WTC11 (cell line): ENCODE measurements at regions not wholly inside any gene's neighbourhood (a gene's known extent, or its start where the extent isn't known, plus 50 kb on each side); places are given as distances from the start of the nearest gene placed in this dataset.

Source experiments
- ATAC-seq: fragments of 200-7000 bp; cut with Tn5 transposase; 2 replicates; pipeline ENCODE4 v1.10.0; 2021; ENCODE audit warnings: mild to moderate bottlenecking, moderate library complexity
- CTCF ChIA-PET: fragments of 300-600 bp; sonication (Branson Sonifier 250); formaldehyde crosslinking; loops from one replicate; lab custom pipeline; 2021; ENCODE audit warnings: antibody characterized with exemption; lab: Charles Lee
- POLR2A ChIA-PET: fragments of 350-600 bp; sonication (Branson Sonifier 250); formaldehyde crosslinking; loops from one replicate; lab custom pipeline; 2021; ENCODE audit warnings: antibody characterized with exemption; lab: Charles Lee
- DNase-seq: peaks from one replicate; pipeline ENCODE4 v3.0.0; 2021; ENCODE audit warnings: low spot score
- H3K27ac Mint-ChIP-seq: 2 replicates; pipeline ENCODE4 v1.8.0; 2021; ENCODE audit warnings: mixed read lengths
- H3K27me3 Mint-ChIP-seq: 2 replicates; pipeline ENCODE4 v1.8.0; 2021; ENCODE audit warnings: low read depth, mild to moderate bottlenecking, moderate library complexity, mixed read lengths
- H3K36me3 Mint-ChIP-seq: 2 replicates; pipeline ENCODE4 v1.8.0; 2021; ENCODE audit warnings: mixed read lengths
- H3K4me1 Mint-ChIP-seq: 2 replicates; pipeline ENCODE4 v1.8.0; 2022; ENCODE audit warnings: mixed read lengths
- H3K4me3 Mint-ChIP-seq: 2 replicates; pipeline ENCODE4 v1.8.0; 2021; ENCODE audit warnings: mild to moderate bottlenecking, moderate library complexity, mixed read lengths
- H3K9me3 Mint-ChIP-seq: 2 replicates; pipeline ENCODE4 v1.8.0; 2021; ENCODE audit warnings: mixed read lengths
- AR ChIP-seq: fragments of 250-450 bp; sonication (Bioruptor Pico); IDR thresholded peaks from 2 replicates; pipeline ENCODE4 v1.9.0; 2021; ENCODE audit warnings: mild to moderate bottlenecking
- CBFB ChIP-seq: sonication (generic); formaldehyde crosslinking; IDR thresholded peaks from 2 replicates; pipeline ENCODE4 v1.8.1; 2022; ENCODE audit warnings: mild to moderate bottlenecking, low read depth, missing genetic modification reagents
- FOXP1 ChIP-seq: sonication (generic); formaldehyde crosslinking; IDR thresholded peaks from 2 replicates; pipeline ENCODE4 v1.8.0; 2022; ENCODE audit warnings: missing genetic modification reagents, mild to moderate bottlenecking, moderate library complexity, borderline replicate concordance
- GRHL2 ChIP-seq: fragments of 250-450 bp; sonication (Bioruptor Pico); IDR thresholded peaks from 2 replicates; pipeline ENCODE4 v1.8.0; 2022; ENCODE audit warnings: mild to moderate bottlenecking, moderate library complexity; ENCODE audit not compliant: insufficient replicate concordance, severe bottlenecking
- IRF1 ChIP-seq: sonication (generic); formaldehyde crosslinking; IDR thresholded peaks from 2 replicates; pipeline ENCODE4 v1.8.0; 2023; ENCODE audit warnings: missing genetic modification reagents
- MLX ChIP-seq: sonication (generic); formaldehyde crosslinking; IDR thresholded peaks from 2 replicates; pipeline ENCODE4 v1.8.1; 2023; ENCODE audit warnings: mild to moderate bottlenecking, missing genetic modification reagents, moderate library complexity
- NFE2L1 ChIP-seq: sonication (generic); formaldehyde crosslinking; IDR thresholded peaks from 2 replicates; pipeline ENCODE4 v1.8.1; 2023; ENCODE audit warnings: missing genetic modification reagents
- RELA ChIP-seq: sonication (generic); formaldehyde crosslinking; IDR thresholded peaks from 2 replicates; pipeline ENCODE4 v1.8.1; 2022; ENCODE audit warnings: missing genetic modification reagents, mild to moderate bottlenecking, borderline replicate concordance
- SMAD4 ChIP-seq: sonication (generic); formaldehyde crosslinking; IDR thresholded peaks from 2 replicates; pipeline ENCODE4 v1.8.0; 2022; ENCODE audit warnings: mild to moderate bottlenecking, missing genetic modification reagents
- USF2 ChIP-seq: sonication (generic); formaldehyde crosslinking; IDR thresholded peaks from 2 replicates; pipeline ENCODE4 v1.8.1; 2023; ENCODE audit warnings: mild to moderate bottlenecking, missing genetic modification reagents, moderate library complexity
- TF ChIP-seq, protein P1 (sequence below): fragments of 250-450 bp; sonication (Bioruptor Pico); IDR thresholded peaks from 2 replicates; pipeline ENCODE4 v1.9.0; 2021; ENCODE audit warnings: mild to moderate bottlenecking
- TF ChIP-seq, protein P2 (sequence below): sonication (generic); formaldehyde crosslinking; IDR thresholded peaks from 2 replicates; pipeline ENCODE4 v1.8.1; 2022; ENCODE audit warnings: mild to moderate bottlenecking, missing genetic modification reagents, moderate library complexity, borderline replicate concordance
- TF ChIP-seq, protein P3 (sequence below): sonication (generic); formaldehyde crosslinking; IDR thresholded peaks from 2 replicates; pipeline ENCODE4 v1.8.1; 2022; ENCODE audit warnings: low read depth, mild to moderate bottlenecking, moderate library complexity, missing genetic modification reagents, borderline replicate concordance
- TF ChIP-seq, protein P4 (sequence below): sonication (generic); formaldehyde crosslinking; IDR thresholded peaks from 2 replicates; pipeline ENCODE4 v1.8.1; 2022; ENCODE audit warnings: missing genetic modification reagents, borderline replicate concordance
- TF ChIP-seq, protein P5 (sequence below): sonication (generic); formaldehyde crosslinking; IDR thresholded peaks from 2 replicates; pipeline ENCODE4 v1.8.0; 2022; ENCODE audit warnings: mild to moderate bottlenecking, missing genetic modification reagents

DNA sequence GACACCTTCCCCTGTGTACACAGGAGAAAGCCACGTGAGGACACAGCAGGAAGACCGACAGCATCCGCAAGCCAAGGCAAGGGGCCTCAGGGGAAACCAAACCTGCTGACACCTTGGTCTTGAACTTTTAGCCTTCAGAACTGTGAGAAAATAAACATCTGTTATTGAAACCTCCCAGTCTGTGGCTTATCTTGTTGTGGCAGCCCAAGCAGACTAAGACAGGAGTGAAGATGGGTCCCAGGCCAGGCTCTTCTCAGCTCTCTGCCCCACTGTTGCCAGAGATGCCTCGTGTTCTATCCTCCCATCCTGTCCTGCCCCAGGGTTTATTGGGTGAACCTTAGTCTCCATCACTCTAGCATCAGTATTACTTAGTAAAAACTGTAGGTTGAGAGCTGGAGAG is 236.3 kb downstream of the MATN1 start (continued):
- TF ChIP-seq, protein P1, sequence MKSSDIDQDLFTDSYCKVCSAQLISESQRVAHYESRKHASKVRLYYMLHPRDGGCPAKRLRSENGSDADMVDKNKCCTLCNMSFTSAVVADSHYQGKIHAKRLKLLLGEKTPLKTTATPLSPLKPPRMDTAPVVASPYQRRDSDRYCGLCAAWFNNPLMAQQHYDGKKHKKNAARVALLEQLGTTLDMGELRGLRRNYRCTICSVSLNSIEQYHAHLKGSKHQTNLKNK: no peak
- TF ChIP-seq, protein P2, sequence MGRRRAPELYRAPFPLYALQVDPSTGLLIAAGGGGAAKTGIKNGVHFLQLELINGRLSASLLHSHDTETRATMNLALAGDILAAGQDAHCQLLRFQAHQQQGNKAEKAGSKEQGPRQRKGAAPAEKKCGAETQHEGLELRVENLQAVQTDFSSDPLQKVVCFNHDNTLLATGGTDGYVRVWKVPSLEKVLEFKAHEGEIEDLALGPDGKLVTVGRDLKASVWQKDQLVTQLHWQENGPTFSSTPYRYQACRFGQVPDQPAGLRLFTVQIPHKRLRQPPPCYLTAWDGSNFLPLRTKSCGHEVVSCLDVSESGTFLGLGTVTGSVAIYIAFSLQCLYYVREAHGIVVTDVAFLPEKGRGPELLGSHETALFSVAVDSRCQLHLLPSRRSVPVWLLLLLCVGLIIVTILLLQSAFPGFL: no peak
- no peak for TF ChIP-seq CBFB

DNA sequence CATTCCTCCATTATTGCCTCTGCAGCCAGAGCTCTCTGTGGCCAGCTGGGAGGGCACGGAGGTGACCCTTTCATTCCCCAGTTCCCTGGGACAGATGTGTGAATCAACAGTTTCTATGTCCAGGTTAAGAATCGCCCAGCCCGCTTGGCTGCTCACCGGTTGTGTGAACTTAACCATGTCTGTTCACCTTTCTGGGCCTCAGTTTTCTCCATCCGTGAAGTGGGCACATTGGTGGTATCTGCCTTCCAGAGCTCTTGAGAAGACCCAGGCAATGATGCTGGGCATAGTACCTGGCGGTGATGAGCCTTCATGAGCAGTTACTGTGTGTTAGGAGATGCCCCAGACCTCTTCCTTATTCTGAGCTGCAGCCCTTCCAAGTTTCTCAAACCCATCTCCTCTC is 238.3 kb downstream of the MATN1 start:
- peaks cover 47% of the 10 kb centered on the region for H3K9me3 Mint-ChIP-seq
- DNase-seq (no peak), ATAC-seq (no peak)
- H3K36me3 Mint-ChIP-seq: peaks cover 26% of the 10 kb centered on the region
- ChIA-PET POLR2A (no interaction called here), CTCF (no interaction called here)
- H3K27ac Mint-ChIP-seq: no peak overlapping the region
- peaks cover 3% of the 10 kb centered on the region; the same call in 1 of the 2 replicates for H3K27me3 Mint-ChIP-seq
- TF ChIP-seq USF2 (no peak), GRHL2 (CRISPR knock-in tag) (no peak), MLX (CRISPR knock-in tag) (no peak), FOXP1 (CRISPR knock-in tag) (no peak), AR (CRISPR knock-in tag) (no peak), IRF1 (CRISPR knock-in tag) (no peak)
- TF ChIP-seq, protein P3, sequence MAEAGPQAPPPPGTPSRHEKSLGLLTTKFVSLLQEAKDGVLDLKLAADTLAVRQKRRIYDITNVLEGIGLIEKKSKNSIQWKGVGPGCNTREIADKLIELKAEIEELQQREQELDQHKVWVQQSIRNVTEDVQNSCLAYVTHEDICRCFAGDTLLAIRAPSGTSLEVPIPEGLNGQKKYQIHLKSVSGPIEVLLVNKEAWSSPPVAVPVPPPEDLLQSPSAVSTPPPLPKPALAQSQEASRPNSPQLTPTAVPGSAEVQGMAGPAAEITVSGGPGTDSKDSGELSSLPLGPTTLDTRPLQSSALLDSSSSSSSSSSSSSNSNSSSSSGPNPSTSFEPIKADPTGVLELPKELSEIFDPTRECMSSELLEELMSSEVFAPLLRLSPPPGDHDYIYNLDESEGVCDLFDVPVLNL (CRISPR knock-in tag): no peak
- TF ChIP-seq, protein P4, sequence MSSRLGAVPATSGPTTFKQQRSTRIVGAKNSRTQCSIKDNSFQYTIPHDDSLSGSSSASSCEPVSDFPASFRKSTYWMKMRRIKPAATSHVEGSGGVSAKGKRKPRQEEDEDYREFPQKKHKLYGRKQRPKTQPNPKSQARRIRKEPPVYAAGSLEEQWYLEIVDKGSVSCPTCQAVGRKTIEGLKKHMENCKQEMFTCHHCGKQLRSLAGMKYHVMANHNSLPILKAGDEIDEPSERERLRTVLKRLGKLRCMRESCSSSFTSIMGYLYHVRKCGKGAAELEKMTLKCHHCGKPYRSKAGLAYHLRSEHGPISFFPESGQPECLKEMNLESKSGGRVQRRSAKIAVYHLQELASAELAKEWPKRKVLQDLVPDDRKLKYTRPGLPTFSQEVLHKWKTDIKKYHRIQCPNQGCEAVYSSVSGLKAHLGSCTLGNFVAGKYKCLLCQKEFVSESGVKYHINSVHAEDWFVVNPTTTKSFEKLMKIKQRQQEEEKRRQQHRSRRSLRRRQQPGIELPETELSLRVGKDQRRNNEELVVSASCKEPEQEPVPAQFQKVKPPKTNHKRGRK (CRISPR knock-in tag): no peak
- TF ChIP-seq, protein P5, sequence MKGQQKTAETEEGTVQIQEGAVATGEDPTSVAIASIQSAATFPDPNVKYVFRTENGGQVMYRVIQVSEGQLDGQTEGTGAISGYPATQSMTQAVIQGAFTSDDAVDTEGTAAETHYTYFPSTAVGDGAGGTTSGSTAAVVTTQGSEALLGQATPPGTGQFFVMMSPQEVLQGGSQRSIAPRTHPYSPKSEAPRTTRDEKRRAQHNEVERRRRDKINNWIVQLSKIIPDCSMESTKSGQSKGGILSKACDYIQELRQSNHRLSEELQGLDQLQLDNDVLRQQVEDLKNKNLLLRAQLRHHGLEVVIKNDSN (CRISPR knock-in tag): no peak
- no peaks in the 10 kb centered on the region for H3K4me1 Mint-ChIP-seq
- no peak overlapping the region for H3K4me3 Mint-ChIP-seq

GRCh38 chr1:30484668-30485067 is 238.7 kb downstream of the MATN1 start:
- Mint-ChIP-seq H3K36me3 (peaks cover 30% of the 10 kb centered on the region), H3K9me3 (peaks cover 43% of the 10 kb centered on the region), H3K27ac (no peak overlapping the region), H3K27me3 (peaks cover 3% of the 10 kb centered on the region; the same call in 1 of the 2 replicates), H3K4me1 (no peaks in the 10 kb centered on the region), H3K4me3 (no peak overlapping the region)
- DNase-seq (no peak), ATAC-seq (no peak)
- TF ChIP-seq RELA (CRISPR knock-in tag): no peak
- TF ChIP-seq FOXP1 (CRISPR knock-in tag): no peak
- TF ChIP-seq NFE2L1 (CRISPR knock-in tag): no peak
- no peak for TF ChIP-seq SMAD4
- CTCF ChIA-PET: no interaction called here
- POLR2A ChIA-PET: no interaction called here
